ENCODE measurements at regions not wholly inside any gene's neighbourhood (a gene's known extent, or its start where the extent isn't known, plus 50 kb on each side); places are given as distances from the start of the nearest gene placed in this dataset.

DNA sequence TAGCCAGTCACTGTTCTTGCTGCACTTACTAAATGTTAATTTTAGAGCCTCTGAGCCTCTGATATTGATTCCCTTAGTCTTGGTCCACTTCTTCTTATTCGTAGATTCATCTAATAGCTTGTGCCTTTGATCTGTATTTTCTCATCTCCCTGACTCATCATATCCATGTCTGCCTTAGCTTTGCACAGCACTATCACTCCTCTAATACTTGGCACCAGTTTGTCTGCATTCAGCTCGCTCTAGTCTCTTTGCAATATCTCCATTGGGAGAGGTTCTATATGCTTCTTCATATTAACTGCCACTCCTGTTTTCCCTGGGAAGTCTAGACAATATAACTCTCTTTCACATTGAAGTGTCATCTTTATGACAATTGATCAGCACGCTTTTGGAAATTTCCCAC, 68.5 kb upstream of the CSRP2 start:
- TF ChIP-seq, protein P1, sequence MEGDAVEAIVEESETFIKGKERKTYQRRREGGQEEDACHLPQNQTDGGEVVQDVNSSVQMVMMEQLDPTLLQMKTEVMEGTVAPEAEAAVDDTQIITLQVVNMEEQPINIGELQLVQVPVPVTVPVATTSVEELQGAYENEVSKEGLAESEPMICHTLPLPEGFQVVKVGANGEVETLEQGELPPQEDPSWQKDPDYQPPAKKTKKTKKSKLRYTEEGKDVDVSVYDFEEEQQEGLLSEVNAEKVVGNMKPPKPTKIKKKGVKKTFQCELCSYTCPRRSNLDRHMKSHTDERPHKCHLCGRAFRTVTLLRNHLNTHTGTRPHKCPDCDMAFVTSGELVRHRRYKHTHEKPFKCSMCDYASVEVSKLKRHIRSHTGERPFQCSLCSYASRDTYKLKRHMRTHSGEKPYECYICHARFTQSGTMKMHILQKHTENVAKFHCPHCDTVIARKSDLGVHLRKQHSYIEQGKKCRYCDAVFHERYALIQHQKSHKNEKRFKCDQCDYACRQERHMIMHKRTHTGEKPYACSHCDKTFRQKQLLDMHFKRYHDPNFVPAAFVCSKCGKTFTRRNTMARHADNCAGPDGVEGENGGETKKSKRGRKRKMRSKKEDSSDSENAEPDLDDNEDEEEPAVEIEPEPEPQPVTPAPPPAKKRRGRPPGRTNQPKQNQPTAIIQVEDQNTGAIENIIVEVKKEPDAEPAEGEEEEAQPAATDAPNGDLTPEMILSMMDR (conservative IDR thresholded peaks at IDR 0.05; ENCODE audit: low read depth, low read length): no peak
- TF ChIP-seq EZH2phosphoT487 (IDR thresholded peaks at IDR 0.05; ENCODE audit: borderline replicate concordance, low read length) (no peak), EZH2 (IDR thresholded peaks at IDR 0.05; ENCODE audit: low read length, unreplicated experiment) (no peak)
